AG10803 (cell line): ENCODE measurements at regions not wholly inside any gene's neighbourhood (a gene's known extent, or its start where the extent isn't known, plus 50 kb on each side); places are given as distances from the start of the nearest gene placed in this dataset.

ENCODE experiments used
- DNase-seq: peaks from one replicate; pipeline ENCODE4 v3.0.0; 2010; ENCODE audit warnings: low read depth
- H3K4me3 ChIP-seq: 2 replicates; pipeline ENCODE4 v1.5.1; 2011; ENCODE audit warnings: mild to moderate bottlenecking, low read length, control low read depth
- TF ChIP-seq, protein P1 (sequence below): conservative IDR thresholded peaks from 2 replicates; pipeline ENCODE4 v1.5.1; 2011; ENCODE audit warnings: mild to moderate bottlenecking, low read length, control low read depth, inconsistent platforms

DNA sequence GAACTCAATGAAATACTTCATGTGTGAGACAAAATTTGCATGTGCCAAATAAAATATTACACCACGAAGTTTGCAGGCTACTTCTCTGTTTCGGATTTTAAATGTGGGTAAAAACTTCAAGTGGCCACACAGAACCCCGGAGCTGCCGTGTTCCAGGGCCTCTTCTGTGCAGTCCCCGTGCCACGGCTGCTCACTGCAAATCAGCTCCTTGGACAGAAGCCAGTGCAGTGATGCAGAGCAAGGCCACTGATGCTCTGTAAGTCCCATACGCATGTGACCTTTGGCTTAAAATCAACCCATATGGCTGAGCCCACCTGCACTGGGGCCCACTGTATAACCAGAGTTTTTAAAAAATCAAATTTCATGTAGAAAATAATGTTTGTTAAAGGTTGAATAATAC lies 1309.4 kb downstream of the TBC1D22A start:
- TF ChIP-seq, protein P1, sequence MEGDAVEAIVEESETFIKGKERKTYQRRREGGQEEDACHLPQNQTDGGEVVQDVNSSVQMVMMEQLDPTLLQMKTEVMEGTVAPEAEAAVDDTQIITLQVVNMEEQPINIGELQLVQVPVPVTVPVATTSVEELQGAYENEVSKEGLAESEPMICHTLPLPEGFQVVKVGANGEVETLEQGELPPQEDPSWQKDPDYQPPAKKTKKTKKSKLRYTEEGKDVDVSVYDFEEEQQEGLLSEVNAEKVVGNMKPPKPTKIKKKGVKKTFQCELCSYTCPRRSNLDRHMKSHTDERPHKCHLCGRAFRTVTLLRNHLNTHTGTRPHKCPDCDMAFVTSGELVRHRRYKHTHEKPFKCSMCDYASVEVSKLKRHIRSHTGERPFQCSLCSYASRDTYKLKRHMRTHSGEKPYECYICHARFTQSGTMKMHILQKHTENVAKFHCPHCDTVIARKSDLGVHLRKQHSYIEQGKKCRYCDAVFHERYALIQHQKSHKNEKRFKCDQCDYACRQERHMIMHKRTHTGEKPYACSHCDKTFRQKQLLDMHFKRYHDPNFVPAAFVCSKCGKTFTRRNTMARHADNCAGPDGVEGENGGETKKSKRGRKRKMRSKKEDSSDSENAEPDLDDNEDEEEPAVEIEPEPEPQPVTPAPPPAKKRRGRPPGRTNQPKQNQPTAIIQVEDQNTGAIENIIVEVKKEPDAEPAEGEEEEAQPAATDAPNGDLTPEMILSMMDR: no peak
- no peak for DNase-seq
- no peak overlapping the region for H3K4me3 ChIP-seq

DNA sequence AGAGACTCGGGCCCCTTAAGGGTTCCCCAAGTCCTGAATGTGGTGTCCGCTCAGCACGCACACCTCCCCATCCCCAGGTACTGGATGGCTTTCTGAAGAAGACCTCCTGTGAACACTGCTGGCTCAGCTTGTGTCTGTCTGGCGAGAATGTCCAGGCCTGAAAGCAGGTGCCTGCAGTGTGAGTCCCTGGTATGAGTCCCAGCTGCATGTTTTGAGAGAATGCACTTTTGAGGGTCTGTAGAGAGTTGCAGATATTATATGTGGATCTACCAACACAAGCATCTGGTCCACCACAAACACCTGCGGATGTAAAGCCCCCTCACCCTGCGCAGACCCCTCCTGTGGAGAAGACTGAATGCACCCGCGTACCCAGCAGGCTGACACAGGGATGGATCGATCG lies 1308.9 kb downstream of the TBC1D22A start:
- H3K4me3 ChIP-seq: no peak overlapping the region
- TF ChIP-seq, protein P1: no peak
- no peak for DNase-seq

DNA sequence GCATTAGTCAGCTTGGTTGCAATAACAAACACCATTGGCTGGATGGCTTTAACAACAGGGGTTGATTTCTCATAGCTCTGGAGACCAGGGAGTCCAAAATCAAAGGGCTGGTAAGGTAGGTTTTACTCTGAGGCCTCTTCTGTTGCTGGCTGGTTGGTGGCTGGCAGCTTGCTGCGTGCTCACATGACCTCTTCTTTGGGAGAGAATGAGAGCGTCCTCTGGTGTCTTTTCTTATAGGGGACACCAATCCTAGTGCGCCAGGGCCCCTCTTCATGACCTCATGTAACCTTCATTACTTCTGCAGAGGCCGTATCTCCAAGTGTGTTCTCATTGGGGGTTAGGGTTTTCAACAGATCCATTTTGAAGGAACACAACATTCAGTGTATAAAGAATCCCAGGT lies 1308.3 kb downstream of the TBC1D22A start:
- TF ChIP-seq, protein P1: no peak
- DNase-seq: no peak
- no peak overlapping the region for H3K4me3 ChIP-seq

DNA sequence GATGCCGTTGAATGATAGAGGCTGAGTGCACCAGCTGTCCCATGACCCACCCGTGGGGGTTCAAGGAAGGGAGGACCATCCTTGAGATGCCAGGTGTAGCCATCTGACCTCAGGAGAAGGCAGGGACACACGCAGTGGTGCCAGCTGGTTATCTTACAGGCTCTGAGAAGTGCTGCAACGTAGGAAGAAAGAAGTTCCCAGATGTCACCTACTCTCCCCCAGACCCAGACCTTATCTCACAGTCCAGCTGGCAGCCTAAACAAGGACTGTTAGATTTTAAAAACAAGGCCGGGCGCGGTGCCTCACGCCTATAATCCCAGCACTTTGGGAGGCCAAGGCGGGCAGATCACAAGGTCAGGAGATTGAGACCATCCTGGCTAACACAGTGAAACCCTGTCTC lies 1307.6 kb downstream of the TBC1D22A start:
- H3K4me3 ChIP-seq: no peak overlapping the region
- DNase-seq: no peak
- TF ChIP-seq, protein P1: no peak

DNA sequence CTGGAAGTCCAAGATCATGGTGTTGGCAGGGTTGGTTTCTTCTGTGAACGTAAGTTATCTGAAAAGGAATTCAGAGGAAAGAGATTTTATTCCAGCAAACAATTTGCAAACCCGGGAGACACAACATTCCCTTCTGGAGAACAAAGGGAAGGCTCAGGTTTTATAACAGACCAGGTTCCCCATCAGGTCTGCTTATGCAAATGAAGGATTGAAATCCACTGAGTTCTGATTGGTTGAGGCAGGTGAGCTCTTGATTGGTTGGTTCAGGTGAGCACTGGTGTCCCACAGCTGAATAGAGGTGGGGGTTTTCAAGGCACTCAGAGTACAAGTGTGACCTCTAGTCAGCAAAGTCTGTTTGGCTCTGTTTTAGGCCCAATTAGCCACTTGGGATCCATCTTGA lies 1306.8 kb downstream of the TBC1D22A start:
- TF ChIP-seq, protein P1: no peak
- no peak for DNase-seq
- H3K4me3 ChIP-seq: no peak overlapping the region

GRCh38 chr22:48068323-48068885 lies 1306.0 kb downstream of the TBC1D22A start:
- DNase-seq: no peak
- TF ChIP-seq, protein P1: no peak
- H3K4me3 ChIP-seq: no peak overlapping the region

GRCh38 chr22:48065892-48066291 lies 1303.4 kb downstream of the TBC1D22A start:
- DNase-seq: no peak
- TF ChIP-seq, protein P1: no peak

More at GRCh38 chr22:48065892-48066291, 1303.4 kb downstream of the TBC1D22A start:
- no peak overlapping the region for H3K4me3 ChIP-seq
